ENCODE measurements at regions not wholly inside any gene's neighbourhood (a gene's known extent, or its start where the extent isn't known, plus 50 kb on each side); places are given as distances from the start of the nearest gene placed in this dataset. TPM values are rescaled to one million over a fixed set of nuclear protein-coding genes. Genes with fewer than 3 reads are reported as not detected.

Small RNA genes lying in the stretch of these regions (microRNA-seq; reads per million reads assigned to microRNA genes)
- not detected for gene MIR1299

Measured in A673 (cell line).